Gastroesophageal sphincter (tissue), 4 donors: ENCODE measurements at regions not wholly inside any gene's neighbourhood (a gene's known extent, or its start where the extent isn't known, plus 50 kb on each side); places are given as distances from the start of the nearest gene placed in this dataset.

ENCODE experiments used
- ATAC-seq: fragments of 150-250 bp; one replicate; pipeline ENCODE4 v1.9.1; 2016; ENCODE audit warnings: mild to moderate bottlenecking, moderate library complexity
- H3K27ac ChIP-seq, 4 donors: fragments of 200-600 bp; sonication (generic) in 3 of 4; 1 replicate in 3 of 4; 2 replicates in 1 of 4; pipeline ENCODE4 v1.5.1; 2016 to 2019
- H3K27me3 ChIP-seq: fragments of 200-600 bp; sonication (generic); one replicate; pipeline ENCODE4 v1.5.1; 2019
- H3K36me3 ChIP-seq, 2 donors: fragments of 200-600 bp; sonication (generic); one replicate each; pipeline ENCODE4 v1.5.1; 2019; ENCODE audit warnings: control low read depth in 1 of 2
- H3K4me1 ChIP-seq, 3 donors: fragments of 200-600 bp; sonication (generic); 1 replicate in 2 of 3; 2 replicates in 1 of 3; pipeline ENCODE4 v1.5.1; 2016 to 2019; ENCODE audit warnings: control low read depth in 2 of 3
- H3K4me3 ChIP-seq, 2 donors: fragments of 200-600 bp; sonication (generic); one replicate each; pipeline ENCODE4 v1.5.1; 2019; ENCODE audit warnings: mild to moderate bottlenecking in 1 of 2, moderate library complexity in 1 of 2
- H3K9me3 ChIP-seq, 3 donors: fragments of 200-600 bp; sonication (generic); one replicate each; pipeline ENCODE4 v1.5.1; 2017 to 2019; ENCODE audit warnings: control low read depth in 2 of 3
- CTCF ChIP-seq, 4 experiments: fragments of 200-600 bp in 2 of 4; fragments of 450-650 bp in 2 of 4; sonication (generic) in 1 of 4; IDR thresholded peaks; one replicate each; pipeline ENCODE4 v1.5.1; 2017 to 2019; ENCODE audit warnings: antibody characterized with exemption in 4 of 4, mild to moderate bottlenecking in 2 of 4, moderate library complexity in 2 of 4
- EP300 ChIP-seq: sonication (generic); formaldehyde crosslinking; IDR thresholded peaks from one replicate; pipeline ENCODE4 v1.6.1; 2017; ENCODE audit warnings: antibody characterized with exemption, mild to moderate bottlenecking
- POLR2A ChIP-seq, 2 donors: fragments of 450-650 bp; IDR thresholded peaks; one replicate each; pipeline ENCODE4 v1.6.1; 2017; ENCODE audit warnings: antibody characterized with exemption in 2 of 2, mild to moderate bottlenecking in 2 of 2, moderate library complexity in 1 of 2
- POLR2AphosphoS5 ChIP-seq: sonication (generic); formaldehyde crosslinking; IDR thresholded peaks from one replicate; pipeline ENCODE4 v1.6.1; 2017; ENCODE audit warnings: antibody characterized with exemption
- WGBS, 2 donors: methylation state at CpG; one replicate each; pipeline ENCODE4 v1.1.5; 2018; ENCODE audit warnings: low coverage in 1 of 2; 5-methylcytosine and 5-hydroxymethylcytosine counted together

DNA sequence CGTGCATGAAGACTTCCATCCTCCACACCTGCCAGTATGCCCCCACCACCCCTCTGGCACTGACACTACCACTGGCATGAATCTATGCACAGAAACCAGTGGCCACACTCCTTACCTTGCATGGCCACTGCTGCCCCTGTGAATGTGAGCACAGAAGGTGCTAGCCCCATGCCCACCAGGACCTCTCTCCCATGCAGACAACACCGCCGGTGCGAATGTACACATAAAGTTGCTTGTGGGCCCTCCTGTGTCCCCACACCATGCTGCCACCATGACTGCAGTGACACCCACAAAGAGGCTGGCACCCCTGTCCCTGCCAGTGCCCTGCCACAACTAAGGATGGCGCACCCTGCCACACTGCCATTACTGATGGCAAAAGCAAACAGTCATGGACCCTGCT, 289.5 kb upstream of the KCND2 start:
- no peaks in the 10 kb centered on the region for H3K9me3 ChIP-seq
- no peaks in the 10 kb centered on the region for H3K27me3 ChIP-seq
- 60% methylated on average over 1 of the region's 5 CpGs; no CpG with 5 or more reads in 1 of the 2 donors for WGBS, 2 donors
- H3K36me3 ChIP-seq: no peaks in the 10 kb centered on the region
- H3K27ac ChIP-seq: no peak overlapping the region
- no peak overlapping the region for H3K4me3 ChIP-seq
- TF ChIP-seq CTCF (IDR thresholded peaks at IDR 0.05): no peak
- no peak for TF ChIP-seq EP300
- TF ChIP-seq POLR2AphosphoS5: no peak
- no peak for TF ChIP-seq POLR2A (IDR thresholded peaks at IDR 0.05)
- ATAC-seq: peak; percentile 3
- H3K4me1 ChIP-seq: no peaks in the 10 kb centered on the region

- no peak for ATAC-seq
- WGBS, 2 donors: 97% methylated on average over 3 of the region's 3 CpGs
- H3K4me3 ChIP-seq: no peak overlapping the region
- no peaks in the 10 kb centered on the region for H3K36me3 ChIP-seq
- H3K27ac ChIP-seq: no peak overlapping the region
- no peaks in the 10 kb centered on the region for H3K27me3 ChIP-seq
- H3K4me1 ChIP-seq: no peaks in the 10 kb centered on the region
- TF ChIP-seq EP300 (no peak), POLR2A (IDR thresholded peaks at IDR 0.05) (no peak), CTCF (IDR thresholded peaks at IDR 0.05) (no peak)
- no peaks in the 10 kb centered on the region for H3K9me3 ChIP-seq
Measured at GRCh38 chr7:119984247-119984646, 288.7 kb upstream of the KCND2 start.

DNA sequence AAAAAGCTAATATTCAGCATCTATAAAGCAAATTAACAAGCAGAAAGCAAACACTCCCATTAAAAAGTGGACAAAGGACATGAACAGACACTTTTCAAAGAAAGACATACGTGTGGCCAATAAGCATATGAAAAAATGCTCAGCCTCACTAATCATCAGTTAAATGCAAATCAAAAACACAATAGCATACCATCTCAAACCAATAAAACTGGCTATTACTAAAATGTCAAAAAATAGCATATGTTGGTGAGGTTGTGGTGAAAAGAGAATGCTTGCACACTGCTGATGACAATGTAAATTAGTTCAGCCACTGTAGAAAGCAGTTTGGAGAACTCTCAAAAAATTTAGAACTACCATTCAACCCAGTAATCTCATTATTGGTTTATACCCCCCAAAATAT, 284.6 kb upstream of the KCND2 start:
- Histone ChIP-seq H3K9me3 (peaks cover 0 to 6% (median 0%) of the 10 kb centered on the region in 3 donors), H3K4me1 (no peaks in the 10 kb centered on the region), H3K27me3 (no peaks in the 10 kb centered on the region), H3K27ac (no peak overlapping the region), H3K36me3 (no peaks in the 10 kb centered on the region), H3K4me3 (no peak overlapping the region)
- WGBS, 2 donors: 71 to 86% methylated on average over 1 of the region's 1 CpG
- TF ChIP-seq CTCF (IDR thresholded peaks at IDR 0.05): no peak
- no peak for TF ChIP-seq EP300
- no peak for TF ChIP-seq POLR2AphosphoS5
- TF ChIP-seq POLR2A (IDR thresholded peaks at IDR 0.05): no peak
- no peak for ATAC-seq

GRCh38 chr7:119994928-119995327, 278.0 kb upstream of the KCND2 start:
- Histone ChIP-seq H3K4me3 (no peak overlapping the region), H3K27ac (no peak overlapping the region), H3K27me3 (no peaks in the 10 kb centered on the region), H3K4me1 (no peaks in the 10 kb centered on the region), H3K9me3 (peaks cover 0 to 6% (median 0%) of the 10 kb centered on the region in 3 donors), H3K36me3 (no peaks in the 10 kb centered on the region)
- no peak for TF ChIP-seq EP300
- no peak for ATAC-seq
- WGBS, 2 donors: 84 to 96% methylated on average over 3 of the region's 3 CpGs

GRCh38 chr7:119996634-119997033, 276.3 kb upstream of the KCND2 start:
- no peak overlapping the region for H3K27ac ChIP-seq
- 9 to 24% methylated on average over 3 of the region's 3 CpGs for WGBS, 2 donors
- no peak for ATAC-seq
- no peaks in the 10 kb centered on the region for H3K4me1 ChIP-seq
- H3K9me3 ChIP-seq: no peaks in the 10 kb centered on the region
- H3K4me3 ChIP-seq: no peak overlapping the region
- TF ChIP-seq POLR2AphosphoS5 (no peak), POLR2A (IDR thresholded peaks at IDR 0.05) (no peak), EP300 (no peak)
- no peaks in the 10 kb centered on the region for H3K36me3 ChIP-seq
- no peaks in the 10 kb centered on the region for H3K27me3 ChIP-seq

GRCh38 chr7:119999738-120000475, 273.1 kb upstream of the KCND2 start:
- Histone ChIP-seq H3K27ac (no peak overlapping the region), H3K4me3 (no peak overlapping the region), H3K9me3 (no peaks in the 10 kb centered on the region), H3K4me1 (no peaks in the 10 kb centered on the region), H3K36me3 (no peaks in the 10 kb centered on the region), H3K27me3 (no peaks in the 10 kb centered on the region)
- 86 to 91% methylated on average over 5 of the region's 5 CpGs for WGBS, 2 donors
- ATAC-seq: no peak
- TF ChIP-seq POLR2AphosphoS5 (no peak), CTCF (IDR thresholded peaks at IDR 0.05) (no peak), EP300 (no peak)
